ENCODE measurements at regions not wholly inside any gene's neighbourhood (a gene's known extent, or its start where the extent isn't known, plus 50 kb on each side); places are given as distances from the start of the nearest gene placed in this dataset.
"Not testable (repeated sequence)": the region's sequence is repeated elsewhere in the genome, so short reads cannot be mapped to it uniquely, and the experiment has no call there.

GRCh38 chr5:99438619-99439018 is 509.8 kb upstream of the CHD1 start:
- Mint-ChIP-seq H3K9me3 (no peaks in the 10 kb centered on the region), H3K4me3 (no peak overlapping the region), H3K27ac (no peak overlapping the region), H3K36me3 (ENCODE audit: low read depth) (no peaks in the 10 kb centered on the region), H3K27me3 (no peaks in the 10 kb centered on the region), H3K4me1 (no peaks in the 10 kb centered on the region)
- no peak for DNase-seq
- intact Hi-C loops (cut with micrococcal nuclease): no loop called here

GRCh38 chr5:99437986-99438385 is 509.2 kb upstream of the CHD1 start:
- Mint-ChIP-seq H3K27me3 (no peaks in the 10 kb centered on the region), H3K27ac (no peak overlapping the region), H3K4me1 (no peaks in the 10 kb centered on the region), H3K9me3 (no peaks in the 10 kb centered on the region), H3K4me3 (no peak overlapping the region), H3K36me3 (ENCODE audit: low read depth) (no peaks in the 10 kb centered on the region)
- no peak for DNase-seq
- intact Hi-C loops (cut with micrococcal nuclease): no loop called here

GRCh38 chr5:99423396-99423795 is 494.6 kb upstream of the CHD1 start:
- H3K27me3 Mint-ChIP-seq; intact Hi-C loops (cut with micrococcal nuclease); H3K36me3 Mint-ChIP-seq (ENCODE audit: low read depth); H3K4me3 Mint-ChIP-seq; H3K27ac Mint-ChIP-seq; H3K9me3 Mint-ChIP-seq; DNase-seq; H3K4me1 Mint-ChIP-seq: not testable (repeated sequence)

DNA sequence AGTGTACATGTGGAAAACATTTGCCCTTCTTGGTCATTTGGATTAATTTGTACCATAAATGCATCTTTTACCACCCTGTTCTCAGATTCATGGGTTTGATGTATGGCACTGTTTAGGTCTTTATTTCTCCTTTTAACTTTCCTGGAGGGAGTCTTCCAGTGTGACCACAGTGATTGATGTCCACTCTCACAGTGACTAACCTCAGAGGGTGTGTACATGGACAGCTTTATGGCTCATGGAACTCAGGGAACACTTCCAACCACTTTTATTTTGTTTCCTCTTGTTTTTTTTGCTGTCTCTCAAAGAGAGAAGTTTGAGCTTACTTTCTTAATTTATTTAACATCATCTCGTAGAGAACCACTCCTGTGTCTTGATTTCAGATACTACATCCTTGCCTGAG is 489.8 kb upstream of the CHD1 start:
- H3K36me3 Mint-ChIP-seq (ENCODE audit: low read depth); H3K27me3 Mint-ChIP-seq; H3K27ac Mint-ChIP-seq; H3K9me3 Mint-ChIP-seq; DNase-seq; H3K4me3 Mint-ChIP-seq; H3K4me1 Mint-ChIP-seq; intact Hi-C loops (cut with micrococcal nuclease): not testable (repeated sequence)

GRCh38 chr5:99410386-99410785 is 481.6 kb upstream of the CHD1 start:
- H3K27me3 Mint-ChIP-seq; intact Hi-C loops (cut with micrococcal nuclease); H3K4me3 Mint-ChIP-seq; H3K9me3 Mint-ChIP-seq; H3K4me1 Mint-ChIP-seq; H3K36me3 Mint-ChIP-seq (ENCODE audit: low read depth); H3K27ac Mint-ChIP-seq; DNase-seq: not testable (repeated sequence)

- H3K27ac Mint-ChIP-seq; H3K4me1 Mint-ChIP-seq; H3K4me3 Mint-ChIP-seq; intact Hi-C loops (cut with micrococcal nuclease); DNase-seq; H3K27me3 Mint-ChIP-seq; H3K9me3 Mint-ChIP-seq; H3K36me3 Mint-ChIP-seq (ENCODE audit: low read depth): not testable (repeated sequence)
These were observed 476.0 kb upstream of the CHD1 start for GRCh38 chr5:99404764-99405302.

DNA sequence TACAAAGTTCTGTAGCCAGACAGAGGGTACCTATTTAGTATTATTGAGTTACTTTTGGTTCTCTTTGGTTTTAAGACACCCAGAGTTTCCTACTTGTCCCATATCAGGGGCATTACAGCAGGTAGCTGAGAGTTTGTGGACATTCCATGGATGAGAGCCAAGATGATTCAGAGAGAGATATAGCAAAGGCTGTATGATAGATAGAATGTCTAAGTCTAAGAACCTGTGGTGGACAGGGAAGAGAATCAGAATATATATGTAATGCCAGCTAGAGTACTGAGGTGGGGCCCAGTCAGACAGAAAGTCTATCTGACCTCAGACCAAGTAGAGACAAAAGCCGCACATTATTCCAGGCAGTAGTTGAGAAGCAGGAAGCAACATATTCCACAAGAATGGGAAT is 471.8 kb upstream of the CHD1 start:
- H3K4me3 Mint-ChIP-seq; intact Hi-C loops (cut with micrococcal nuclease); DNase-seq; H3K36me3 Mint-ChIP-seq (ENCODE audit: low read depth); H3K9me3 Mint-ChIP-seq; H3K27ac Mint-ChIP-seq; H3K4me1 Mint-ChIP-seq; H3K27me3 Mint-ChIP-seq: not testable (repeated sequence)

- no peaks in the 10 kb centered on the region for H3K36me3 Mint-ChIP-seq (ENCODE audit: low read depth)
These were observed 470.2 kb upstream of the CHD1 start for GRCh38 chr5:99398976-99399375.

GRCh38 chr5:99386406-99387077 is 457.7 kb upstream of the CHD1 start:
- Mint-ChIP-seq H3K27me3 (no peaks in the 10 kb centered on the region), H3K36me3 (ENCODE audit: low read depth) (no peaks in the 10 kb centered on the region), H3K4me3 (no peak overlapping the region), H3K27ac (no peak overlapping the region), H3K4me1 (no peaks in the 10 kb centered on the region), H3K9me3 (peaks cover 4% of the 10 kb centered on the region)
- DNase-seq: no peak
- intact Hi-C loops (cut with micrococcal nuclease): no loop called here

More at GRCh38 chr5:99398976-99399375, 470.2 kb upstream of the CHD1 start:
- intact Hi-C loops (cut with micrococcal nuclease): loop anchor here (10.0 kb wide), 1 partner anchor 966 kb away; no protein-coding TSS in a partner anchor
- no peak for DNase-seq
- Mint-ChIP-seq H3K4me3 (no peak overlapping the region), H3K4me1 (no peaks in the 10 kb centered on the region), H3K27me3 (no peaks in the 10 kb centered on the region), H3K27ac (no peak overlapping the region), H3K9me3 (peaks cover 4% of the 10 kb centered on the region)

GRCh38 chr5:99379187-99379586 is 450.4 kb upstream of the CHD1 start:
- H3K4me1 Mint-ChIP-seq: no peaks in the 10 kb centered on the region
- H3K27me3 Mint-ChIP-seq: no peaks in the 10 kb centered on the region
- no peak overlapping the region for H3K4me3 Mint-ChIP-seq
- no peaks in the 10 kb centered on the region for H3K36me3 Mint-ChIP-seq (ENCODE audit: low read depth)
- DNase-seq: no peak
- intact Hi-C loops (cut with micrococcal nuclease): no loop called here
- H3K27ac Mint-ChIP-seq: no peak overlapping the region
- peaks cover 4% of the 10 kb centered on the region for H3K9me3 Mint-ChIP-seq

DNA sequence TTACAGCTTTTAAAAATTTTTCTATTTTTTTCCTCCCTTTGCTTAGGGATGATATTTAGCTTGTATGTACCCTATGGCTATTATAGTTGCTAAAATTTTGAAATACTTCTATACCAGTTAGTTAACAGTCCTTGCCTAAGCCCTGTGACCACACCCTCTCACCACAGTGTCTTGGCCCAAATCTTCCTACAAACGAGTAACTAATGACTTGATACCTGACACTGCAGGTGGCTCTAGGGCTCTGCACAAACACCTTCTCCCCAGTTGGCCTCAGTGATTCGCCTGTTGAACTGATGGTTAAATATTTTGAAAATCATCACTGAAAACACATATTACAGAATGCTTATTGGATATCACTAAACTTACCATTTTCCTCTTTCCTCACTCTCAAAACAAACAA is 449.6 kb upstream of the CHD1 start:
- DNase-seq: no peak
- Mint-ChIP-seq H3K36me3 (ENCODE audit: low read depth) (no peaks in the 10 kb centered on the region), H3K4me1 (no peaks in the 10 kb centered on the region), H3K9me3 (peaks cover 4% of the 10 kb centered on the region), H3K4me3 (no peak overlapping the region), H3K27me3 (no peaks in the 10 kb centered on the region), H3K27ac (no peak overlapping the region)
- intact Hi-C loops (cut with micrococcal nuclease): no loop called here

DNA sequence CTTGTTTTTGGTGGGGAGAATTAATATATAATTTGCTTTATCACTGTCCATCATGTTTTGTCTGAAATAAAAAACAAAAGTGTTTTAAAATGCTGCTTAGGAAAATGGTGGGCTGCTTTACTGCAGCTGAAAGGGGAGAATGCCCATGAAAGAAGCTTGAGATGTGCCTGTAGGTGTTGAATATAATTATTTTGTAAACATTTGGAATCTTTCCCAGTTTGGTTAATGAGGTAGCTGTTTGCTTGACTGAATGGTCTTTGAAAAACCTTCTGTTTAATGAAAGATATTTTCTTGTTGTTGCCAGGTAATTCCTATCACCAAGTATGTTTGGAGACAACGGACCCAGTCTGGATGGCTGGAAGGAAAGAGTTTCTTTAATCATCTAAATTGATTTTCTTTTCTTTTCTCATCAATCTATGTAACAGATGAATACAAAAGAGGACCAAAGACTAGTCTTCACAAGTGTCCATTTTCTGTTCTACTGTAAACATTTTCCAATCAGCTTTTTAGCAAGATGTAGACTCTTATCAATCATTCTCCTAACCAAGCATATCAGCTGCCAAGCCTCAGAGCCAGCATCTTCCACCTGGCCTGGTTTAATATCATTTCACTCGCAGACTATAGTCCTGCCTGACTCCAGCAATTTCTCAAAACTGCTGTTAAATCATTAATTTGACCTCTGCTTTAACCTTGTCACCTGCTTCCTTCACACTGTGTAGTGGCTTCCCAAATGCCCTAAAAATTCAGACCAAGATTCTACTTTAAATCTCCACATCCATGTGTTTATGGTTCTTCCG is 441.2 kb upstream of the CHD1 start:
- no peak for DNase-seq
- no peaks in the 10 kb centered on the region for H3K9me3 Mint-ChIP-seq
- intact Hi-C loops (cut with micrococcal nuclease): no loop called here
- no peaks in the 10 kb centered on the region for H3K27me3 Mint-ChIP-seq
- no peaks in the 10 kb centered on the region for H3K4me1 Mint-ChIP-seq
- H3K27ac Mint-ChIP-seq: no peak overlapping the region
- no peak overlapping the region for H3K4me3 Mint-ChIP-seq
- no peaks in the 10 kb centered on the region for H3K36me3 Mint-ChIP-seq (ENCODE audit: low read depth)

- H3K27me3 Mint-ChIP-seq: no peaks in the 10 kb centered on the region
- no peaks in the 10 kb centered on the region for H3K36me3 Mint-ChIP-seq (ENCODE audit: low read depth)
- no peaks in the 10 kb centered on the region for H3K9me3 Mint-ChIP-seq
- H3K4me1 Mint-ChIP-seq: no peaks in the 10 kb centered on the region
- no peak for DNase-seq
- H3K27ac Mint-ChIP-seq: no peak overlapping the region
- H3K4me3 Mint-ChIP-seq: no peak overlapping the region
- intact Hi-C loops (cut with micrococcal nuclease): no loop called here
These were observed 439.9 kb upstream of the CHD1 start for GRCh38 chr5:99368726-99369125.

GRCh38 chr5:99355881-99356280 is 427.1 kb upstream of the CHD1 start:
- no peaks in the 10 kb centered on the region for H3K27me3 Mint-ChIP-seq
- H3K36me3 Mint-ChIP-seq (ENCODE audit: low read depth): no peaks in the 10 kb centered on the region
- no peaks in the 10 kb centered on the region for H3K4me1 Mint-ChIP-seq
- intact Hi-C loops (cut with micrococcal nuclease): no loop called here
- H3K27ac Mint-ChIP-seq: no peak overlapping the region
- no peaks in the 10 kb centered on the region for H3K9me3 Mint-ChIP-seq
- DNase-seq: no peak
- no peak overlapping the region for H3K4me3 Mint-ChIP-seq

All from activated CD4-positive, alpha-beta T cell treated with anti-CD3 and anti-CD28 coated beads, Interleukin-2, amount 10 ng/mL, durations not matched to agents 24 days and 14 days (primary cell).